Peyer's patch (tissue), 4 donors: ENCODE measurements at regions not wholly inside any gene's neighbourhood (a gene's known extent, or its start where the extent isn't known, plus 50 kb on each side); places are given as distances from the start of the nearest gene placed in this dataset.

Experiments
- DNase-seq, 3 donors: peaks; one replicate each; pipeline ENCODE4 v3.0.0-alpha.2; 2017 to 2019
- H3K27ac ChIP-seq, 4 donors: fragments of 200-600 bp; sonication (generic); one replicate each; pipeline ENCODE4 v1.5.1; 2016 to 2019
- H3K27me3 ChIP-seq, 2 donors: fragments of 200-600 bp; sonication (generic); one replicate each; pipeline ENCODE4 v1.5.1; 2019
- H3K36me3 ChIP-seq, 3 donors: fragments of 200-600 bp; sonication (generic); one replicate each; pipeline ENCODE4 v1.5.1; 2016 to 2019
- H3K4me1 ChIP-seq, 4 donors: fragments of 200-600 bp; sonication (generic); one replicate each; pipeline ENCODE4 v1.5.1; 2016 to 2019
- H3K4me3 ChIP-seq, 4 donors: fragments of 200-600 bp; sonication (generic); 1 replicate in 3 of 4; 2 replicates in 1 of 4; pipeline ENCODE4 v1.5.1; 2016 to 2019; ENCODE audit warnings: mild to moderate bottlenecking in 1 of 4
- H3K9me3 ChIP-seq, 4 donors: fragments of 200-600 bp; sonication (generic); one replicate each; pipeline ENCODE4 v1.5.1; 2016 to 2019; ENCODE audit warnings: mild to moderate bottlenecking in 1 of 4
- CTCF ChIP-seq, 6 experiments: fragments of 450-650 bp in 4 of 6; fragments of 200-600 bp in 2 of 6; sonication (generic) in 1 of 6; IDR thresholded peaks; one replicate each; pipeline ENCODE4 v1.5.1; 2017 to 2019; ENCODE audit warnings: antibody characterized with exemption in 6 of 6, mild to moderate bottlenecking in 3 of 6, moderate library complexity in 1 of 6
- POLR2A ChIP-seq, 2 donors: fragments of 450-650 bp; IDR thresholded peaks; one replicate each; pipeline ENCODE4 v1.5.1; 2017; ENCODE audit warnings: antibody characterized with exemption in 2 of 2, mild to moderate bottlenecking in 2 of 2, moderate library complexity in 2 of 2

GRCh38 chr6:146898069-146898887 lies 299.5 kb downstream of the ADGB start:
- TF ChIP-seq POLR2A (IDR thresholded peaks at IDR 0.05) (no peak), CTCF (IDR thresholded peaks at IDR 0.05) (no peak)
- Histone ChIP-seq H3K27ac (no peak overlapping the region), H3K4me3 (no peak overlapping the region), H3K27me3 (no peaks in the 10 kb centered on the region), H3K36me3 (no peaks in the 10 kb centered on the region), H3K4me1 (no peaks in the 10 kb centered on the region), H3K9me3 (no peaks in the 10 kb centered on the region)
- DNase-seq = no peak

- Histone ChIP-seq H3K4me1 (no peaks in the 10 kb centered on the region), H3K27me3 (no peaks in the 10 kb centered on the region), H3K36me3 (no peaks in the 10 kb centered on the region), H3K27ac (no peak overlapping the region), H3K4me3 (no peak overlapping the region), H3K9me3 (no peaks in the 10 kb centered on the region)
- no peak for TF ChIP-seq POLR2A (IDR thresholded peaks at IDR 0.05)
- no peak for TF ChIP-seq CTCF (IDR thresholded peaks at IDR 0.05)
- no peak for DNase-seq
Observed at GRCh38 chr6:146898888-146899227, 300.1 kb downstream of the ADGB start.

GRCh38 chr6:146901940-146902816 lies 302.0 kb upstream of the STXBP5 start:
- no peak for DNase-seq
- TF ChIP-seq CTCF (IDR thresholded peaks at IDR 0.05) (peak in 4 of 6 experiments; percentile 6 to 49 (median 44)), POLR2A (IDR thresholded peaks at IDR 0.05) (no peak)
- Histone ChIP-seq H3K36me3 (no peaks in the 10 kb centered on the region), H3K27me3 (no peaks in the 10 kb centered on the region), H3K27ac (no peak overlapping the region), H3K4me3 (no peak overlapping the region), H3K4me1 (no peaks in the 10 kb centered on the region), H3K9me3 (no peaks in the 10 kb centered on the region)

GRCh38 chr6:146902846-146903245 lies 301.4 kb upstream of the STXBP5 start:
- Histone ChIP-seq H3K36me3 (no peaks in the 10 kb centered on the region), H3K27ac (no peak overlapping the region), H3K4me3 (no peak overlapping the region), H3K27me3 (no peaks in the 10 kb centered on the region), H3K4me1 (no peaks in the 10 kb centered on the region), H3K9me3 (no peaks in the 10 kb centered on the region)
- TF ChIP-seq CTCF (IDR thresholded peaks at IDR 0.05) = no peak
- no peak for TF ChIP-seq POLR2A (IDR thresholded peaks at IDR 0.05)
- no peak for DNase-seq

- H3K4me1 ChIP-seq = no peaks in the 10 kb centered on the region
- H3K27ac ChIP-seq = no peak overlapping the region
- H3K9me3 ChIP-seq = no peaks in the 10 kb centered on the region
- H3K4me3 ChIP-seq = no peak overlapping the region
- H3K27me3 ChIP-seq = no peaks in the 10 kb centered on the region
- TF ChIP-seq POLR2A (IDR thresholded peaks at IDR 0.05) (no peak), CTCF (IDR thresholded peaks at IDR 0.05) (no peak)
- no peak for DNase-seq
- H3K36me3 ChIP-seq = no peaks in the 10 kb centered on the region
Observed at GRCh38 chr6:146903451-146903850, 300.8 kb upstream of the STXBP5 start.
